ENCODE measurements at regions not wholly inside any gene's neighbourhood (a gene's known extent, or its start where the extent isn't known, plus 50 kb on each side); places are given as distances from the start of the nearest gene placed in this dataset.
"Not testable (repeated sequence)": the region's sequence is repeated elsewhere in the genome, so short reads cannot be mapped to it uniquely, and the experiment has no call there.

GRCh38 chr3:153246806-153247205, 84.8 kb downstream of the RAP2B start:
- H3K27me3 ChIP-seq (replicated peaks; ENCODE audit: insufficient read depth, low read depth, low read length, poor library complexity) = no peaks in the 10 kb centered on the region
- no peak overlapping the region for H3K27ac ChIP-seq (ENCODE audit: low read depth, low read length, poor library complexity, severe bottlenecking)
- TF ChIP-seq CTCF (conservative IDR thresholded peaks at IDR 0.05; ENCODE audit: low read depth, low read length) = no peak
- TF ChIP-seq EZH2 (IDR thresholded peaks at IDR 0.05; ENCODE audit: borderline replicate concordance, low read depth, low read length, poor library complexity, severe bottlenecking) = no peak
- ChIA-PET CTCF (no interaction called here), POLR2A (ENCODE audit: low non-redundant PET) (no interaction called here)
- H3K4me1 ChIP-seq (ENCODE audit: insufficient read depth, low read length, poor library complexity, severe bottlenecking) = no peaks in the 10 kb centered on the region
- no peaks in the 10 kb centered on the region for H3K36me3 ChIP-seq (ENCODE audit: insufficient read depth, low read length, poor library complexity, severe bottlenecking)
- H3K9me3 ChIP-seq (ENCODE audit: low read depth, low read length, poor library complexity, severe bottlenecking) = peaks cover 3% of the 10 kb centered on the region
- no peak overlapping the region for H3K4me3 ChIP-seq (ENCODE audit: low read depth, low read length, poor library complexity, severe bottlenecking)
- intact Hi-C loops (cut with micrococcal nuclease; ENCODE audit: unreplicated experiment) = no loop called here
- DNase-seq (ENCODE audit: low spot score) = no peak
- no TSS peak for BruUV-seq (replicated peaks)

GRCh38 chr3:153247331-153248330, 85.6 kb downstream of the RAP2B start:
- ChIA-PET CTCF (no interaction called here), POLR2A (ENCODE audit: low non-redundant PET) (no interaction called here)
- intact Hi-C loops (cut with micrococcal nuclease; ENCODE audit: unreplicated experiment) = no loop called here
- no TSS peak for BruUV-seq (replicated peaks)
- H3K27ac ChIP-seq (ENCODE audit: low read depth, low read length, poor library complexity, severe bottlenecking) = no peak overlapping the region
- no peak for DNase-seq (ENCODE audit: low spot score)
- no peak overlapping the region for H3K4me3 ChIP-seq (ENCODE audit: low read depth, low read length, poor library complexity, severe bottlenecking)
- H3K9me3 ChIP-seq (ENCODE audit: low read depth, low read length, poor library complexity, severe bottlenecking) = no peaks in the 10 kb centered on the region
- H3K36me3 ChIP-seq (ENCODE audit: insufficient read depth, low read length, poor library complexity, severe bottlenecking) = no peaks in the 10 kb centered on the region
- no peak for TF ChIP-seq CTCF (conservative IDR thresholded peaks at IDR 0.05; ENCODE audit: low read depth, low read length)
- no peak for TF ChIP-seq EZH2 (IDR thresholded peaks at IDR 0.05; ENCODE audit: borderline replicate concordance, low read depth, low read length, poor library complexity, severe bottlenecking)
- H3K4me1 ChIP-seq (ENCODE audit: insufficient read depth, low read length, poor library complexity, severe bottlenecking) = no peaks in the 10 kb centered on the region
- no peaks in the 10 kb centered on the region for H3K27me3 ChIP-seq (replicated peaks; ENCODE audit: insufficient read depth, low read depth, low read length, poor library complexity)

- H3K36me3 ChIP-seq (ENCODE audit: insufficient read depth, low read length, poor library complexity, severe bottlenecking); intact Hi-C loops (cut with micrococcal nuclease; ENCODE audit: unreplicated experiment); DNase-seq (ENCODE audit: low spot score); H3K27ac ChIP-seq (ENCODE audit: low read depth, low read length, poor library complexity, severe bottlenecking); H3K4me1 ChIP-seq (ENCODE audit: insufficient read depth, low read length, poor library complexity, severe bottlenecking); POLR2A ChIA-PET (ENCODE audit: low non-redundant PET); BruUV-seq (replicated peaks); H3K27me3 ChIP-seq (replicated peaks; ENCODE audit: insufficient read depth, low read depth, low read length, poor library complexity); H3K9me3 ChIP-seq (ENCODE audit: low read depth, low read length, poor library complexity, severe bottlenecking); H3K4me3 ChIP-seq (ENCODE audit: low read depth, low read length, poor library complexity, severe bottlenecking); CTCF ChIA-PET: not testable (repeated sequence)
Measured at GRCh38 chr3:153248835-153249234, 86.8 kb downstream of the RAP2B start.

GRCh38 chr3:153249906-153250305, 87.9 kb downstream of the RAP2B start:
- H3K36me3 ChIP-seq (ENCODE audit: insufficient read depth, low read length, poor library complexity, severe bottlenecking) = no peaks in the 10 kb centered on the region

More at GRCh38 chr3:153249906-153250305, 87.9 kb downstream of the RAP2B start:
- no peak for DNase-seq (ENCODE audit: low spot score)
- Histone ChIP-seq H3K27ac (ENCODE audit: low read depth, low read length, poor library complexity, severe bottlenecking) (no peak overlapping the region), H3K4me1 (ENCODE audit: insufficient read depth, low read length, poor library complexity, severe bottlenecking) (peaks cover 3% of the 10 kb centered on the region), H3K9me3 (ENCODE audit: low read depth, low read length, poor library complexity, severe bottlenecking) (no peaks in the 10 kb centered on the region), H3K27me3 (replicated peaks; ENCODE audit: insufficient read depth, low read depth, low read length, poor library complexity) (no peaks in the 10 kb centered on the region), H3K4me3 (ENCODE audit: low read depth, low read length, poor library complexity, severe bottlenecking) (no peak overlapping the region)
- ChIA-PET POLR2A (ENCODE audit: low non-redundant PET) (no interaction called here), CTCF (no interaction called here)
- BruUV-seq (replicated peaks) = no TSS peak
- intact Hi-C loops (cut with micrococcal nuclease; ENCODE audit: unreplicated experiment) = no loop called here
- TF ChIP-seq EZH2 (IDR thresholded peaks at IDR 0.05; ENCODE audit: borderline replicate concordance, low read depth, low read length, poor library complexity, severe bottlenecking) = no peak
- no peak for TF ChIP-seq CTCF (conservative IDR thresholded peaks at IDR 0.05; ENCODE audit: low read depth, low read length)
